Esophagus squamous epithelium (tissue), 5 donors: ENCODE measurements at regions not wholly inside any gene's neighbourhood (a gene's known extent, or its start where the extent isn't known, plus 50 kb on each side); places are given as distances from the start of the nearest gene placed in this dataset.
"Not testable (repeated sequence)": the region's sequence is repeated elsewhere in the genome, so short reads cannot be mapped to it uniquely, and the experiment has no call there.

Experiments
- DNase-seq: peaks from one replicate; lab custom pipeline; 2025; lab: John Stamatoyannopoulos, UW
- H3K27ac ChIP-seq, 4 donors: fragments of 200-600 bp; sonication (generic); one replicate each; pipeline ENCODE4 v1.5.1; 2016 to 2019; ENCODE audit warnings: mild to moderate bottlenecking in 1 of 4
- H3K27me3 ChIP-seq, 4 donors: fragments of 200-600 bp; sonication (generic); 1 replicate in 3 of 4; 2 replicates in 1 of 4; pipeline versions ENCODE4 v1.5.1 to v1.6.0; 2017 to 2021; ENCODE audit warnings: antibody characterized with exemption in 1 of 4
- H3K36me3 ChIP-seq, 3 donors: fragments of 200-600 bp; sonication (generic); one replicate each; pipeline ENCODE4 v1.5.1; 2016 to 2019
- H3K4me1 ChIP-seq, 3 donors: fragments of 200-600 bp; sonication (generic); one replicate each; pipeline ENCODE4 v1.5.1; 2017 to 2019
- H3K4me3 ChIP-seq, 4 donors: fragments of 200-600 bp; sonication (generic); 1 replicate in 3 of 4; 2 replicates in 1 of 4; pipeline ENCODE4 v1.5.1; 2016 to 2019; ENCODE audit warnings: mild to moderate bottlenecking in 2 of 4, moderate library complexity in 1 of 4
- H3K9me3 ChIP-seq, 3 donors: fragments of 200-600 bp; sonication (generic); one replicate each; pipeline ENCODE4 v1.5.1; 2016 to 2019
- CTCF ChIP-seq, 6 experiments: fragments of 450-650 bp in 4 of 6; fragments of 200-600 bp in 2 of 6; sonication (generic) in 2 of 6; IDR thresholded peaks; one replicate each; pipeline ENCODE4 v1.5.1; 2016 to 2019; ENCODE audit warnings: antibody characterized with exemption in 6 of 6, mild to moderate bottlenecking in 4 of 6, moderate library complexity in 4 of 6
- WGBS, 2 donors: methylation state at CpG; one replicate each; pipeline ENCODE4 v1.1.5; 2018; 5-methylcytosine and 5-hydroxymethylcytosine counted together
- intact Hi-C: fragments of 100-400 bp; cut with DNase I; formaldehyde crosslinking; loops from one replicate; pipeline ENCODE4 v1.15.0; 2022
- donor health status: DM: yes; HTN: yes; CAD: no.

- H3K27me3 ChIP-seq, H3K4me3 ChIP-seq, H3K4me1 ChIP-seq, H3K36me3 ChIP-seq, H3K27ac ChIP-seq, H3K9me3 ChIP-seq, intact Hi-C loops, DNase-seq: not testable (repeated sequence)
- WGBS, 2 donors: no CpG with 5 or more reads among the region's 17 CpGs
These were observed 2327.3 kb upstream of the TPTE start for GRCh38 chr21:8194042-8194441.

GRCh38 chr21:8197377-8198027 is 2323.9 kb upstream of the TPTE start:
- H3K4me1 ChIP-seq, H3K36me3 ChIP-seq, H3K9me3 ChIP-seq, H3K27ac ChIP-seq, DNase-seq, H3K27me3 ChIP-seq, H3K4me3 ChIP-seq, intact Hi-C loops: not testable (repeated sequence)
- WGBS, 2 donors: no CpG with 5 or more reads among the region's 20 CpGs

GRCh38 chr21:8205094-8205891 is 2316.1 kb upstream of the TPTE start:
- H3K27me3 ChIP-seq, H3K36me3 ChIP-seq, DNase-seq, H3K4me1 ChIP-seq, H3K9me3 ChIP-seq, H3K4me3 ChIP-seq, H3K27ac ChIP-seq, intact Hi-C loops: not testable (repeated sequence)
- WGBS, 2 donors: no CpG with 5 or more reads among the region's 111 CpGs

- H3K27me3 ChIP-seq, H3K27ac ChIP-seq, H3K36me3 ChIP-seq, H3K4me1 ChIP-seq, DNase-seq, H3K4me3 ChIP-seq, intact Hi-C loops, H3K9me3 ChIP-seq: not testable (repeated sequence)
- no CpG with 5 or more reads among the region's 40 CpGs for WGBS, 2 donors
These were observed 2315.5 kb upstream of the TPTE start for GRCh38 chr21:8205892-8206188.

GRCh38 chr21:8212986-8213550 is 2308.3 kb upstream of the TPTE start:
- H3K4me3 ChIP-seq, H3K9me3 ChIP-seq, intact Hi-C loops, H3K27me3 ChIP-seq, H3K36me3 ChIP-seq, H3K4me1 ChIP-seq, DNase-seq, H3K27ac ChIP-seq: not testable (repeated sequence)
- peak in 1 of 6 experiments; percentile 16 for TF ChIP-seq CTCF (IDR thresholded peaks at IDR 0.05)
- WGBS, 2 donors: 0% methylated on average over 15 of the region's 111 CpGs; no CpG with 5 or more reads in 1 of the 2 donors

- peak in 1 of 6 experiments; percentile 16 for TF ChIP-seq CTCF (IDR thresholded peaks at IDR 0.05)
- H3K36me3 ChIP-seq, intact Hi-C loops, H3K4me3 ChIP-seq, H3K9me3 ChIP-seq, H3K27me3 ChIP-seq, H3K27ac ChIP-seq, H3K4me1 ChIP-seq, DNase-seq: not testable (repeated sequence)
- no CpG with 5 or more reads among the region's 70 CpGs for WGBS, 2 donors
These were observed 2306.8 kb upstream of the TPTE start for GRCh38 chr21:8214539-8214938.

- WGBS, 2 donors: no CpG with 5 or more reads among the region's 5 CpGs
These were observed 2291.8 kb upstream of the TPTE start for GRCh38 chr21:8229366-8230150.

GRCh38 chr21:8231252-8231651 is 2290.1 kb upstream of the TPTE start:
- H3K9me3 ChIP-seq, H3K27ac ChIP-seq, H3K27me3 ChIP-seq, intact Hi-C loops, H3K4me1 ChIP-seq, DNase-seq, H3K36me3 ChIP-seq, H3K4me3 ChIP-seq: not testable (repeated sequence)
- WGBS, 2 donors: 71 to 84% methylated on average over 3 to 6 of the region's 12 CpGs

More at GRCh38 chr21:8229366-8230150, 2291.8 kb upstream of the TPTE start:
- H3K4me1 ChIP-seq, H3K27me3 ChIP-seq, H3K36me3 ChIP-seq, H3K27ac ChIP-seq, H3K4me3 ChIP-seq, H3K9me3 ChIP-seq, intact Hi-C loops, DNase-seq: not testable (repeated sequence)

GRCh38 chr21:8233000-8233399 is 2288.4 kb upstream of the TPTE start:
- H3K4me1 ChIP-seq, H3K9me3 ChIP-seq, H3K27ac ChIP-seq, H3K27me3 ChIP-seq, DNase-seq, intact Hi-C loops, H3K36me3 ChIP-seq, H3K4me3 ChIP-seq: not testable (repeated sequence)
- WGBS, 2 donors: 55 to 66% methylated on average over 1 of the region's 1 CpG

GRCh38 chr21:8234059-8234458 is 2287.3 kb upstream of the TPTE start:
- H3K27ac ChIP-seq, DNase-seq, H3K9me3 ChIP-seq, H3K27me3 ChIP-seq, H3K4me3 ChIP-seq, H3K4me1 ChIP-seq, intact Hi-C loops, H3K36me3 ChIP-seq: not testable (repeated sequence)
- 63 to 68% methylated on average over 1 of the region's 1 CpG for WGBS, 2 donors
